Omental fat pad (tissue), 3 donors: ENCODE measurements at regions not wholly inside any gene's neighbourhood (a gene's known extent, or its start where the extent isn't known, plus 50 kb on each side); places are given as distances from the start of the nearest gene placed in this dataset.
"Not testable (repeated sequence)": the region's sequence is repeated elsewhere in the genome, so short reads cannot be mapped to it uniquely, and the experiment has no call there.

Experiments used
- ATAC-seq: fragments of 150-250 bp; one replicate; pipeline ENCODE4 v1.9.1; 2016; ENCODE audit warnings: mild to moderate bottlenecking, moderate library complexity; ENCODE audit not compliant: low FRiP score
- DNase-seq: peaks from one replicate; pipeline ENCODE4 v3.0.0-alpha.2; 2019; ENCODE audit warnings: low spot score
- TF ChIP-seq, protein P1 (sequence below), 3 donors: fragments of 450-650 bp; IDR thresholded peaks; one replicate each; pipeline ENCODE4 v1.5.1; 2016 to 2017; ENCODE audit warnings: antibody characterized with exemption in 3 of 3, mild to moderate bottlenecking in 3 of 3, moderate library complexity in 2 of 3

DNA sequence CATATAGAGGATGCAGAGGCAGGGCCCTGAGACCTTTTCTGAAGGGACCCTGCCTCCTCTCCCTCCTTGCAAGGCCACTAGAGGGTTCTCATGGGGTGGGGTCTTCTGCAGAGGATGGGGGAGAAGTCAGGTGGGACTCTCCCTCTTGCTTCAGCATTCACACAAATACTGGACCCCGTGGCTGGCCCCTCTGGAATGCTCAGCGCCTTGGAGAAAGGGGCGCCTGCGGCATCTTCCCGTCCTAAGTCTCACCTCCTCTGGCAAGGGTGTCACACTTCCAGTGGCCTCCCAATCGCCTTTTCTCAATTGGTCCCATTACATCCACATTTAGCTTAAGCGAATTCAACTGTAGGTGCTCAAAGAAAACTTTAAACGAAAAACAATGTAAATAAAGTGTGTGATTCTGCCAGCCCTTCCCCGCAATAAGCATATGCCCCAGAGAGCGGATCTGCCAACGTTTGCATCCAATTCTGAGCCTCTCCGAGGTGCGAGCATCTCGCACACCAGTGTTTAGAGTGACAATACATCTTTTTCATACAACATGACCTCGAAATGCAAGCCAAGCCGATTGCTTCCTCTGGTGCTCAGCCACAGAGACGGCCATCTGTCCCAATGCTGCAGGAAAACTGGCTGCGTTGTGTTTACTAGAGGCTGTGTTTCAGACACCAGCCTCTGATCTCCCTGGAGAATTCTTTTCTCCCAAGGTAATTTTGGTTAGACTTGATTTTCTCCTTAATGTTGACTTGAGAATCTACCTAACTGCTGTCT, 69.1 kb upstream of the WASF3 start:
- DNase-seq (no peak), ATAC-seq (no peak)
- TF ChIP-seq, protein P1, sequence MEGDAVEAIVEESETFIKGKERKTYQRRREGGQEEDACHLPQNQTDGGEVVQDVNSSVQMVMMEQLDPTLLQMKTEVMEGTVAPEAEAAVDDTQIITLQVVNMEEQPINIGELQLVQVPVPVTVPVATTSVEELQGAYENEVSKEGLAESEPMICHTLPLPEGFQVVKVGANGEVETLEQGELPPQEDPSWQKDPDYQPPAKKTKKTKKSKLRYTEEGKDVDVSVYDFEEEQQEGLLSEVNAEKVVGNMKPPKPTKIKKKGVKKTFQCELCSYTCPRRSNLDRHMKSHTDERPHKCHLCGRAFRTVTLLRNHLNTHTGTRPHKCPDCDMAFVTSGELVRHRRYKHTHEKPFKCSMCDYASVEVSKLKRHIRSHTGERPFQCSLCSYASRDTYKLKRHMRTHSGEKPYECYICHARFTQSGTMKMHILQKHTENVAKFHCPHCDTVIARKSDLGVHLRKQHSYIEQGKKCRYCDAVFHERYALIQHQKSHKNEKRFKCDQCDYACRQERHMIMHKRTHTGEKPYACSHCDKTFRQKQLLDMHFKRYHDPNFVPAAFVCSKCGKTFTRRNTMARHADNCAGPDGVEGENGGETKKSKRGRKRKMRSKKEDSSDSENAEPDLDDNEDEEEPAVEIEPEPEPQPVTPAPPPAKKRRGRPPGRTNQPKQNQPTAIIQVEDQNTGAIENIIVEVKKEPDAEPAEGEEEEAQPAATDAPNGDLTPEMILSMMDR (IDR thresholded peaks at IDR 0.05), result no peak

GRCh38 chr13:26492301-26492700, 65.2 kb upstream of the WASF3 start:
- ATAC-seq, DNase-seq: not testable (repeated sequence)

GRCh38 chr13:26494571-26495195, 62.8 kb upstream of the WASF3 start:
- ATAC-seq (no peak), DNase-seq (no peak)
- TF ChIP-seq, protein P1 (IDR thresholded peaks at IDR 0.05), result no peak

DNA sequence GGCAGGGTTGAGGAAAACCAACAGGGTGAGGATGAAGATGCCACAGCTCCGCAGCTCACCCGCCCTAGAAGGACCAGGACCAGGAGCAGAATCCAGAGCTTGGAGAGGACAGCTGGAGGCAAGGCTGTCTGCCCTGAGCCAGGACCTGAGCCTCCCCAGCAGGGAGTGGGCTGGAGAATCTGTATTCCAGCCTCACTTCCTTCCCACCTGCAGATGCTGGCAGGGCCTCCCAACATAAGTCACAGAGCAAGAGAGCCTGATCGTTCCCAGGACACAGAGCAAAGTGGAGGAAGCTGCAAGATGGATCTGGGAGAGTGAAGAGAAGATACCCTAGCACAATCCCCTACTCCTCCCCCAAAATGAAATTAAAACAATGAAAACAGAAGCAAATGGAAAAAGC, 61.7 kb upstream of the WASF3 start:
- TF ChIP-seq, protein P1 (IDR thresholded peaks at IDR 0.05), result no peak
- DNase-seq (no peak), ATAC-seq (no peak)

DNA sequence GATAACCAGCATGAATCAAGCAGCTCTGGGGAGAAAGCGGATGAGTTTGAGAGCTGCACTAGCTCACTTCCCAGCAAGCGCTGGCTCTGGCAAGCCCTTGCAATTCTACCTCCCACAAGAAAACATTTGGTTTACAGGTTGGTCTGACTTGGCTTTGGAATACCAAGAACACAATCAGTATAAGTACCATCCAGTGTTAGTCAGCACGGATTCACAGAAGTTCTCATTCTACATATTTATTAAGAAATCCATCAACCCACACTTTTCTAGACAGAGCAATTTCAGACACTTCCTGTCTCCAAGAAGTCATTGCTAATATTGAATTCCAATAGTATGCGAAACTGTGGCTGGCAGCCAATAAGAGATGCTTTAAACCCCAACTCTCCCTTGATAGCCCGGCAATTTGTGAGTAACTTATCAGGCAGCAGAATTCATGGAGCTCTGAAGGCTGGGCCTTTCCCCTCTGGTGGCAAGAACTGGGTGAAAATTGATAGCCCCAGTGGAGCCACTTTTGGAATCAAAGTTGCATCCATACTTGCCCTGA, 59.4 kb upstream of the WASF3 start:
- peak; percentile 68 for ATAC-seq
- TF ChIP-seq, protein P1 (IDR thresholded peaks at IDR 0.05), result no peak
- DNase-seq, result no peak

DNA sequence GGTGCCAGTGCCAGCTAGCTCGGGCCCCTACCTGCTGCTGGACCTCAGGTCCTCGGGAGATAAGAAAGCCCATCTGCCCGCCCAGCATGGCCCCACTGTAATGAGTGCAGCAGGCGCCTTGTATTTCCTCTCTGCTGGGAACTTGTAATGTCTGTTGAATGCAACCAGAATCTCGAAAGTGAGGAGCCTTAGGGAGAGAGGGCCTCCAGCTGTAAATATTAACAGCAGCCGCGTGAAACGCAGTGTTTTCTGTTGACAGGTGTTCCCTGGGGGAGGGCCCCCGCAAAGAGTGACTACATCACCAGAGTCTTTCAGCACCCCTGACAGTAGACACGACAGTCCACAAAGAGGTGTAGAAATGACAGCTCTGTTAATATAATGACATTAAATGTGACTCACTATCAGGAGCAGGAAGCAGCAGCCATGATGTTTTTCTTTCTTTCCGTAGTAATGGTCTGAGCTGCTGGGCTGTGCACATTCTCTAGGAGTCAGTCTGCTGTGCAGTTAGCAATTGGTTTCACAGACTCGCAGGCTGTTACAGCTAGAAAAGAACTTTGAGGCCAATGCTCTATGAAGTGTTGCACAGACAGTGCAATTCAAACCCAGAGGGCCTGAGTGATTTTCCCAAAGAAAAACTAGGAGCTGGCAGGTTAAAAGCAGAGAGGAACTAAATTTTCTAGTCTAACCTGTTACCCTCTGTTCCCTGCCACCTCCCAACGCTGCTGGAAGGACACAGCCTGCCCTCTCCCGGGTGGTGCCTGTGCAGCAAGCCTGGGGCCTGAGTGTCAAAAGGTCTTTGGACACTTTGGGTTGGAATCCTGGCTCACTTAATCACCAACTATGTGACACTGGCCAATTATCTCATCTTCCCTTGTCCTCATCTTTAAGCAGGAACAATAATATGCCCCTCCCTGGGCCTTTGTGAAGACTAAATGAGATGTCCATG, 58.6 kb upstream of the WASF3 start:
- TF ChIP-seq, protein P1 (IDR thresholded peaks at IDR 0.05), result no peak
- ATAC-seq (no peak), DNase-seq (no peak)
